Right lobe of liver (tissue), 4 donors: ENCODE measurements at regions not wholly inside any gene's neighbourhood (a gene's known extent, or its start where the extent isn't known, plus 50 kb on each side); places are given as distances from the start of the nearest gene placed in this dataset.

Source experiments
- POLR2A ChIP-seq: fragments of 450-650 bp; IDR thresholded peaks from one replicate; pipeline ENCODE4 v1.6.1; 2017; ENCODE audit warnings: antibody characterized with exemption, mild to moderate bottlenecking
- TF ChIP-seq, protein P1 (sequence below), 4 donors: fragments of 200-600 bp in 3 of 4; fragments of 450-650 bp in 1 of 4; IDR thresholded peaks; one replicate each; pipeline versions ENCODE4 v1.5.1 to v1.8.0; 2016 to 2022; ENCODE audit warnings: antibody characterized with exemption in 4 of 4, mild to moderate bottlenecking in 2 of 4
- donor health status: DM: no; HTN: no; CAD: no.
- donor health status: DM: no; HTN: no; CAD: no.
- donor health status: DM: no; HTN: yes; CAD: no.

DNA sequence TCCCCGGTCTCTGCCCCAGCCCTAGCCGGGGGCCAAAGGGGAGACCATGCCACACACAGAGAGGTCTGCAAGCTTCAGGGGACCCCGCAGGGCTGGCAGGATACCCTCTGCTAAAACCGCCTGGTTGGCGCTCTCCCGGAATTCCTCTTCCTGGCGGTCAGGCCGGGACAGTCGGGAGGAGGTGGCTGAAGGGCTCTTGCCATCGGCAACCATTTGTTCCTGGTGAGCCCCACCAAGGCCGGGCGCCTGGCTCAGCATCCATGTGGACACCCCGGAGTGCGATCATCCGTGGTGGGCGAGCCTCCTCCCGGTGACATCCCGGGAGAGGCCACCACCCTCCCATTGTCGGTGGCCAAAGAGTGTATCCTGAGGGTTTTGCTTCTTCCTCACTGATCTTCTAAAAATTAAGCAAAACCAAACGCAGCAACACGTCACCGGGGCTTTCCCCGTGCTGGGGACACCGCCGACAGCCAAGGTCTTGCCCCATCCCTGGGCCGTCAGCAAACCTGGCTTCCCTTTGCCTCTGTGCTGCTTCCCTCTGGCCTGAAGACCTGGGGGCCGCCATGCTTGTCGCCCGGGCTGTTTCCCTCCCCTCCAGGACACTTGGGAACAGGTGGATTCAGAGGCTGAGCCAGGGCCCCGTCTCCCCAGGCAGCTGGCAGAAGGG is 59.1 kb upstream of the TTC34 start:
- TF ChIP-seq, protein P1, sequence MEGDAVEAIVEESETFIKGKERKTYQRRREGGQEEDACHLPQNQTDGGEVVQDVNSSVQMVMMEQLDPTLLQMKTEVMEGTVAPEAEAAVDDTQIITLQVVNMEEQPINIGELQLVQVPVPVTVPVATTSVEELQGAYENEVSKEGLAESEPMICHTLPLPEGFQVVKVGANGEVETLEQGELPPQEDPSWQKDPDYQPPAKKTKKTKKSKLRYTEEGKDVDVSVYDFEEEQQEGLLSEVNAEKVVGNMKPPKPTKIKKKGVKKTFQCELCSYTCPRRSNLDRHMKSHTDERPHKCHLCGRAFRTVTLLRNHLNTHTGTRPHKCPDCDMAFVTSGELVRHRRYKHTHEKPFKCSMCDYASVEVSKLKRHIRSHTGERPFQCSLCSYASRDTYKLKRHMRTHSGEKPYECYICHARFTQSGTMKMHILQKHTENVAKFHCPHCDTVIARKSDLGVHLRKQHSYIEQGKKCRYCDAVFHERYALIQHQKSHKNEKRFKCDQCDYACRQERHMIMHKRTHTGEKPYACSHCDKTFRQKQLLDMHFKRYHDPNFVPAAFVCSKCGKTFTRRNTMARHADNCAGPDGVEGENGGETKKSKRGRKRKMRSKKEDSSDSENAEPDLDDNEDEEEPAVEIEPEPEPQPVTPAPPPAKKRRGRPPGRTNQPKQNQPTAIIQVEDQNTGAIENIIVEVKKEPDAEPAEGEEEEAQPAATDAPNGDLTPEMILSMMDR (IDR thresholded peaks at IDR 0.05), result no peak
- TF ChIP-seq POLR2A, result no peak
